NCI-H82 (cell line): ENCODE measurements at regions not wholly inside any gene's neighbourhood (a gene's known extent, or its start where the extent isn't known, plus 50 kb on each side); places are given as distances from the start of the nearest gene placed in this dataset.

Experiments
- DNase-seq: peaks from one replicate; lab custom pipeline; 2025; lab: John Stamatoyannopoulos, UW

GRCh38 chr7:131109011-131109758 lies 218.5 kb upstream of the MKLN1 start:
- DNase-seq, result no peak

DNA sequence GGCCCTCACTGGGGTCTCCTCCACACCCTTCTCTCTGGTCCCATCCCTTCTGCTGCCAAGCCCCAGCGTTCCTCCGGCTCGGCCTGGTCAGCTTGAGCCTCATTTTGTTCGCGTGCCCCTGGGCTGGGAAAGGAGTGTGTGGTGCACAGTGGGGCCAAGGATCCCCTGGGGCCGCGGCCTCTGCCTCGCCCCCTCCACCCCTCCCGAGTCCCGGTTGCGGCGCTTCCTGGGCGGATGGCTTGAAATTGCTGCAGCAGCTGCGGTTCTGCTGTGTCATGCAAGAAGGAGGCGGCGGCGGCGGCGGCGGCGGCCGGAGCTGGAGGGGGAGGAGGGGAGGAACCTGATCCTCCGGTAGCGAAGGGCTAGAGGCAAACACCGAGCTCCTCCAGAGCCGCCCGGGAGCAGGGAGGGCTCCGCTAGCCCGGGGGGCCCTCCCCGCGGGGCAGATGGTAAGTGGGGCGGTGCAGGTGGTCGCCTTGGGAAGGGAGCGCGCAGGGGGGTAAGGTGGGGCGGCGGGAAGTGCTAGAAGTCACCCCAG lies 217.8 kb upstream of the MKLN1 start:
- DNase-seq, result peak; percentile 79

- DNase-seq, result peak; percentile 60
Observed at GRCh38 chr7:131110297-131111080, 217.2 kb upstream of the MKLN1 start.

GRCh38 chr7:131111081-131111576 lies 216.5 kb upstream of the MKLN1 start:
- peak; percentile 87 for DNase-seq

DNA sequence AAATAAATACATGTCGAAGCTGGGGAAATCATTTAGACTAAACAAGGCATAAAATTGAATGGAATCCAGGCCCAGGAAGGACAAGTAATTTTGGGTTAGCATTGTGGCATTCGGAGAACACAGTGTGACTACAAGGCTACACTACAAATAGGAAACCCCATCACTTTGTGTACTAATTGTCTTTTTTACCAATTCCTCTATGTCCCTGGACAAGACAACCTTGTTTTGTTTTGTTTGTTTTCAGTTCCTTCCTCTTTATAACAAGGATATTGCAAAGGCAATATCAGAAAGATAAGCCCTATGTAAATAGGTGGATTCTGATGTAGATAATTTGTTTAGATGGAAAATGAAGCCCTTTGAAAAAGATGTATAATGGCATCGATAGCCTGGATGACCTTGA lies 215.9 kb upstream of the MKLN1 start:
- DNase-seq, result no peak

GRCh38 chr7:131112431-131112830 lies 215.2 kb upstream of the MKLN1 start:
- DNase-seq, result no peak

DNA sequence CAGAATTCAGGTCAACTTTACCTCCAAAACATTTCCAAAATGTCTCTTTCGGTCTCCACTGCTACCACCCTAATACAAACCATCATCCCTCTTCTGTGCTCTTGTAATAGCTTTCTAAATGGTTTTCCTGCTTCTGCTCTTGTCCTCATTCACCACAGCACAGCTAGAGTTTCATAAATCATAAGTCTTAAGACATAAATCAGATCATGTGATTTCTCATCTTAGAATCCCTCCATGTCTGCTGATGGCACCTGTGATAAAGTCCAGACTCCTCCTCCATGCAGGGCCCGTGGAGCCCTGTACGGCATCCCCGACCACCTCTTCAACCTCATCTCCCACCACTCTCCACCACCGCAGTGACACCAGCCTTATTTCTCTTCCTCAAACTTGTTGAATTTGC lies 212.3 kb upstream of the MKLN1 start:
- DNase-seq, result no peak

- no peak for DNase-seq
Observed at GRCh38 chr7:131117439-131117838, 210.2 kb upstream of the MKLN1 start.

- DNase-seq, result no peak
Observed at GRCh38 chr7:131119381-131119780, 208.3 kb upstream of the MKLN1 start.

DNA sequence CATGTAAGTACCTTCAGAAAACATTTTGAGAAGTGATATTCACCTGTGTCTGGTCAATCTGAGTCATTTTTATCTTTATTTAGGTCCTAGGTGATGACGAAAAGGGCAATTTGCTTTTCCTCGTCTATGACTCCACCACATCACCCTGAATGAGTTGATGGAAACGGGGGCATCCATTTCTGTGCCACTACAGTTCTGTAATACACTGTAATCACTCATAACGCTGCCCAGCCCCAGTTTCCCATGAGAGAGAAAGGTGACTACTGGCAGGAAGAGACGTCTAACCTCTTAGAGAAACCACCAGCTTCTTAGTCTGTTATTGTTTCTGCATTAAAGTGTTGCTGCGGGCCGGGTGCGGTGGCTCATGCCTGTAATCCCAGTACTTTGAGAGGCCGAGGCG lies 205.3 kb upstream of the MKLN1 start:
- no peak for DNase-seq

DNA sequence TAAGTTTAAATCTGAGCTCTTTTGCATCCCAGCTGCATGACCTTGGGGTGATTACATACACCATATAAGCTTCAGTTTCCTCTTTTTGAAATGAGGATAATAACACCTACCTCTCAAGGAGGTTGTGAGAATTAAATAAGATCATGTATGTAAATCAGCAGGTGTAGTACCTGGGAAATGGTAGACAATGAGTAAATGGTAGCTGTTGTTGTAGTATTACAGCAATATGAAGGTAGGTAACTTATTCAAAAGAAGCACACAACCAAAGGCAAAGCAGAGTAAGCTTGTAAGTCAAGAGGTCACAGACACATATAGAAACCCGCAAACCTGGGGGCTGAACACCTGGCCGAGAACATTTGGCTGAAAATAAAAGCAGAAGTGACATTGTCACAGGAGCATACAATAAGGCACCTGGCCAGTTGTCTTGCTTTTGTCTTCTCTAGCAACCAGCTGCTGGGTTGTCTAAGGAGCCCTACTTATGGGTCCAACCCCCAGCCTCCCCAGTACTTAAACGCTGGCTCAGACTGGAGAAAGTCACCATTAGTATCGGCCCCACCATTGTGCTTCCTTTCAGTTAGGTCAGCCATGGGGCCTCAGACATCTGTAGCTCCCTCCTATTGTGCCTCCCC lies 203.6 kb upstream of the MKLN1 start:
- no peak for DNase-seq

- DNase-seq, result peak; percentile 48
Observed at GRCh38 chr7:131124867-131125266, 202.8 kb upstream of the MKLN1 start.

- no peak for DNase-seq
Observed at GRCh38 chr7:131130324-131130723, 197.4 kb upstream of the MKLN1 start.

GRCh38 chr7:131131012-131131745 lies 196.5 kb upstream of the MKLN1 start:
- DNase-seq, result no peak

DNA sequence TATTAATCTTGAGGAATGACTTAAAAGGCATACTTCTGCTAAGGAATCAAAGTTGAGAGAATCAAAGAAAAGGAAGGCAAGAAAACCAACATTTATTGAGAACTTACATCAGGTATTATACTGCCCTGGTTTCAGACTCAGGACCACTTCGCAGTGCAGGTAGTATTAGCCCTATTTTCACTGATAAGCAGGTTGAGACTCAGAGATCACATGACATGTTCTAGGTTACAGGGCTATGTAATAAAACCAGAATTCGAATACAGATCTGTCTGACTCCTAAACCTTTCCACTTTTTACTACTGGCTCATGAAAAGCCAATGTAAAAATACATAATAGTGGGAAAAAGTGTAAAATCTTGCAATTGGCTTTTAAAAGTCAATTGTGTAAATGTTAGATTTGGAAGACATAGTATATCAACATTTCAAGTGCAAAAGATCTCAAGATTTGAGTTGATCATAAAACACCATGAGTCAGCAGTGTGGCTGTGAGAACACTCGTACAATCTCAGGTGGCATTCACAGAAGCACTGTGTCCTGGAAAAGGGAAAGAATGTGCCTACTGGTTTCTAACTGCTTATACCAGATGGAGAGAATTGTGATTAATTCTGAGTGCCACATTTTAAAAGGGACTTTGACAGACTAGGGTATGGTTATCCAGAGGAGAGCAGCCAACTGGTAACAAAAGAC lies 195.8 kb upstream of the MKLN1 start:
- no peak for DNase-seq

- DNase-seq, result no peak
Observed at GRCh38 chr7:131139462-131139861, 188.2 kb upstream of the MKLN1 start.

GRCh38 chr7:131141443-131141967 lies 186.2 kb upstream of the MKLN1 start:
- DNase-seq, result no peak

GRCh38 chr7:131143869-131144268 lies 183.8 kb upstream of the MKLN1 start:
- no peak for DNase-seq

DNA sequence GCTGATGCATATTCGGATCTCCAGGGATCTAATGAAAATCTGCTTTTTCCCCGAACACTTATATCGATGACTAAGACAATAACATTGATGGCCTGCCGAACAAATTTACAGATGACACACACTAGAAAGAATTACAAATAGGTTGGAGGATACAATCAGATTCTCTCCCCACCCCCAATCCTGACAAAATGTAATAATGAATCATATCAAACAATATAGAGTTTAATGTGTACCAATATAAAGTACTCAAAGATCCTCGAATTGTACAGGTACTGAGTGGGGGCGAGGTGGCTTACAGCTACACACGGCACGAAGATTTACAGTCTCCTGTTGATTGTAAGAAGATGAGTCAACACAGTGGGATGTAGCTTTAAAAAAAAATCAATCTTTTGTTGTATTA lies 182.7 kb upstream of the MKLN1 start:
- no peak for DNase-seq

- peak; percentile 9 for DNase-seq
Observed at GRCh38 chr7:131145770-131146169, 181.9 kb upstream of the MKLN1 start.

DNA sequence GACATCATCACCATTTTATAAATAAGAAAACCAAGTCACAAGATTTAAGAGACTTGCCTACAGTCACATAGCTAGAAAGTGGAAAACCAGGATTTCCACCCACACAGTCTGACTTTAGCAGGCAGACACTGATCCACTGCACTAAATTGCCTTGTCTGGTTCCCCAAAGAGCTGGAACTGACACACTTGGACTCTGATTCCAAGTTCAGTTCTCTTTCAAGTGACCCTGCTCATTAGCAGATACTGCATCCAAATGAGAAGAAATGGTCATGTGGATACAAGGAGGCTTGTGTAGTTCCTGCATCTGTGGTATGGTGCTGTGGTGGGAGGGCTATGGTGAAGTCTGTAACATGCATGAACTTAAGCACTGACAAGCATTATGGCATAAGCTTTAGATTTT lies 180.1 kb upstream of the MKLN1 start:
- DNase-seq, result no peak
